OCI-LY3 (cell line): ENCODE measurements at regions not wholly inside any gene's neighbourhood (a gene's known extent, or its start where the extent isn't known, plus 50 kb on each side); places are given as distances from the start of the nearest gene placed in this dataset.

Source experiments
- H2AFZ ChIP-seq: fragments of 200-600, 300-600 bp; shearing (Covaris generic); 2 replicates; pipeline ENCODE4 v1.6.0; 2014; ENCODE audit warnings: antibody characterized with exemption, low read depth, low read length
- H3K27ac ChIP-seq: fragments of 200-600, 300-600 bp; sonication (generic); 2 replicates; pipeline ENCODE4 v1.5.1; 2014; ENCODE audit warnings: mild to moderate bottlenecking, low read length, moderate library complexity, mixed read lengths
- H3K27me3 ChIP-seq: fragments of 200-600, 300-600 bp; sonication (generic); 2 replicates; pipeline ENCODE4 v1.6.1; 2014; ENCODE audit warnings: low read depth, low read length, mixed read lengths
- H3K36me3 ChIP-seq: fragments of 200-600, 300-600 bp; sonication (generic); replicated peaks from 2 replicates; pipeline ENCODE3; 2014; ENCODE audit warnings: low read depth, low read length, mixed read lengths
- H3K4me1 ChIP-seq: fragments of 300-600, 200-600 bp; sonication (generic); 2 replicates; pipeline ENCODE4 v1.6.1; 2014; ENCODE audit warnings: low read length, mixed read lengths
- H3K4me2 ChIP-seq: fragments of 200-600, 300-600 bp; sonication (generic); 2 replicates; pipeline ENCODE4 v1.6.1; 2014; ENCODE audit warnings: low read length, mixed read lengths
- H3K4me3 ChIP-seq: fragments of 300-600, 200-600 bp; sonication (generic); 2 replicates; pipeline ENCODE4 v1.5.1; 2014; ENCODE audit warnings: antibody characterized with exemption, mild to moderate bottlenecking, low read length, moderate library complexity
- H3K79me2 ChIP-seq: fragments of 300-600, 200-600 bp; shearing (Covaris generic); 2 replicates; pipeline ENCODE4 v1.6.1; 2014; ENCODE audit warnings: mild to moderate bottlenecking, low read length, mixed read lengths
- H3K9ac ChIP-seq: fragments of 300-600, 200-600 bp; shearing (Covaris generic); 2 replicates; pipeline ENCODE4 v1.6.0; 2014; ENCODE audit warnings: mild to moderate bottlenecking, low read length, moderate library complexity
- H3K9me3 ChIP-seq: fragments of 200-600, 300-600 bp; shearing (Covaris generic); 2 replicates; pipeline ENCODE4 v1.6.1; 2014; ENCODE audit warnings: low read length, mixed read lengths; ENCODE audit not compliant: insufficient read depth
- H4K20me1 ChIP-seq: fragments of 200-600, 300-600 bp; sonication (generic); 2 replicates; pipeline ENCODE4 v1.6.1; 2016; ENCODE audit warnings: low read length, mixed read lengths; ENCODE audit not compliant: insufficient read depth
- EZH2phosphoT487 ChIP-seq: fragments of 200-600 bp; shearing (Covaris generic); IDR thresholded peaks from 2 replicates; pipeline ENCODE4 v1.6.1; 2018; ENCODE audit warnings: antibody characterized with exemption, mixed run types, low read depth
- TF ChIP-seq, protein P1 (sequence below): fragments of 200-600, 300-600 bp; sonication (generic); IDR thresholded peaks from 2 replicates; pipeline ENCODE4 v1.5.1; 2014; ENCODE audit warnings: antibody characterized with exemption, low read length, low read depth

- no peak overlapping the region for H3K4me3 ChIP-seq
- H3K9me3 ChIP-seq: no peaks in the 10 kb centered on the region
- peaks cover 64% of the 10 kb centered on the region for H3K27me3 ChIP-seq
- no peak overlapping the region for H3K4me2 ChIP-seq
- H3K4me1 ChIP-seq: no peaks in the 10 kb centered on the region
- no peak overlapping the region for H3K9ac ChIP-seq
- H3K36me3 ChIP-seq: no peaks in the 10 kb centered on the region
- TF ChIP-seq EZH2phosphoT487: no peak
- TF ChIP-seq, protein P1, sequence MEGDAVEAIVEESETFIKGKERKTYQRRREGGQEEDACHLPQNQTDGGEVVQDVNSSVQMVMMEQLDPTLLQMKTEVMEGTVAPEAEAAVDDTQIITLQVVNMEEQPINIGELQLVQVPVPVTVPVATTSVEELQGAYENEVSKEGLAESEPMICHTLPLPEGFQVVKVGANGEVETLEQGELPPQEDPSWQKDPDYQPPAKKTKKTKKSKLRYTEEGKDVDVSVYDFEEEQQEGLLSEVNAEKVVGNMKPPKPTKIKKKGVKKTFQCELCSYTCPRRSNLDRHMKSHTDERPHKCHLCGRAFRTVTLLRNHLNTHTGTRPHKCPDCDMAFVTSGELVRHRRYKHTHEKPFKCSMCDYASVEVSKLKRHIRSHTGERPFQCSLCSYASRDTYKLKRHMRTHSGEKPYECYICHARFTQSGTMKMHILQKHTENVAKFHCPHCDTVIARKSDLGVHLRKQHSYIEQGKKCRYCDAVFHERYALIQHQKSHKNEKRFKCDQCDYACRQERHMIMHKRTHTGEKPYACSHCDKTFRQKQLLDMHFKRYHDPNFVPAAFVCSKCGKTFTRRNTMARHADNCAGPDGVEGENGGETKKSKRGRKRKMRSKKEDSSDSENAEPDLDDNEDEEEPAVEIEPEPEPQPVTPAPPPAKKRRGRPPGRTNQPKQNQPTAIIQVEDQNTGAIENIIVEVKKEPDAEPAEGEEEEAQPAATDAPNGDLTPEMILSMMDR: no peak
- H3K27ac ChIP-seq: no peak overlapping the region
- H4K20me1 ChIP-seq: no peaks in the 10 kb centered on the region
- H3K79me2 ChIP-seq: no peaks in the 10 kb centered on the region
- no peak overlapping the region for H2AFZ ChIP-seq
Measured at GRCh38 chr3:72332689-72333088, 515.6 kb downstream of the SHQ1 start.

DNA sequence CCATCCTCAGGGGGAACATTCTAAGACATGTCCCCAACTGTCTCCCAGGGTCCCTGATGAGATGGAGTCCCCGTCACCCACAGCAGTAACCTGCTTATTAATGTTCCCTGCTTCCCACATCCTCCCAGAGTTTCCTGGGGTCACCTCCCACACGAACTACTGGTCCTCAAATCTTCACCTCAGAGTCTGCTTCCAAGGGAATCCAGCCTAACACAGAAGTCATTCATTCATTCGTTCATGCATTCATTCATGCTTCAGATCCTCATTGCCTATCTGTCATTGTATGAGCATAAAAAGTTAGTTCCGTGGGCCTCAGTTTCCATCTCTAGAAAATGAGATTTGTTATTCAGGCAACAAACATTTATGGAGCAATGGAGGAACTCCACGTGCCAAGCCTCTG lies 516.2 kb downstream of the SHQ1 start:
- no peak overlapping the region for H3K27ac ChIP-seq
- no peak overlapping the region for H3K4me3 ChIP-seq
- H3K9ac ChIP-seq: no peak overlapping the region
- H3K9me3 ChIP-seq: no peaks in the 10 kb centered on the region
- no peaks in the 10 kb centered on the region for H3K4me1 ChIP-seq
- TF ChIP-seq EZH2phosphoT487: no peak
- TF ChIP-seq, protein P1: no peak
- H3K36me3 ChIP-seq: no peaks in the 10 kb centered on the region
- no peaks in the 10 kb centered on the region for H3K79me2 ChIP-seq
- no peaks in the 10 kb centered on the region for H4K20me1 ChIP-seq
- peaks cover 70% of the 10 kb centered on the region for H3K27me3 ChIP-seq
- H2AFZ ChIP-seq: no peak overlapping the region
- no peak overlapping the region for H3K4me2 ChIP-seq

- Histone ChIP-seq H4K20me1 (no peaks in the 10 kb centered on the region), H3K9ac (no peak overlapping the region), H3K4me1 (no peaks in the 10 kb centered on the region), H2AFZ (no peak overlapping the region), H3K4me3 (no peak overlapping the region), H3K9me3 (no peaks in the 10 kb centered on the region), H3K4me2 (no peak overlapping the region), H3K79me2 (no peaks in the 10 kb centered on the region), H3K27ac (no peak overlapping the region), H3K36me3 (no peaks in the 10 kb centered on the region), H3K27me3 (peaks cover 78% of the 10 kb centered on the region)
- TF ChIP-seq, protein P1: no peak
- no peak for TF ChIP-seq EZH2phosphoT487
Measured at GRCh38 chr3:72331076-72331475, 517.2 kb downstream of the SHQ1 start.

DNA sequence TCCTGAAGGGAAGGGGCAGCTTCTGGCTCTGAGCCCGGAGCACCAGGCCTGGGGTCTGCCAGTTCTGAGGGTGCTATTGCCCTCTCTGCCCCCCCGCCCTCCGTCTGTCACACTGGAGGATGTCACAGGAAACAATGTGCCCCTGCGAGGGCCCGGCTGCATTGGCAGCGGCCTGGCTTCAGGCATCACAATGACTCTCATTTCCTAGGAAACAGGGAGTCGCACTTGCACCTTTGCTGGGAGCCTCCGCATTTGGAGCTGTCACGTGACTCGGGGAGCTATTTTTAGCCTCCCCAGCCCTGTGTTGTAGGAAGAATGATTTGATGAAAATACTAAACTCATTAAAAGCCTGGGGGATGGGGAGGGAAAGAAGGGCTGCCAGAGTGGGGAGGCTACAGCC lies 518.9 kb downstream of the SHQ1 start:
- no peak overlapping the region for H3K4me2 ChIP-seq

More for the DNA sequence above, 518.9 kb downstream of the SHQ1 start:
- peaks cover 82% of the 10 kb centered on the region for H3K27me3 ChIP-seq
- no peaks in the 10 kb centered on the region for H3K9me3 ChIP-seq
- TF ChIP-seq, protein P1: no peak
- TF ChIP-seq EZH2phosphoT487: no peak
- no peak overlapping the region for H2AFZ ChIP-seq
- H4K20me1 ChIP-seq: no peaks in the 10 kb centered on the region
- H3K4me3 ChIP-seq: no peak overlapping the region
- H3K79me2 ChIP-seq: no peaks in the 10 kb centered on the region
- H3K4me1 ChIP-seq: no peaks in the 10 kb centered on the region
- no peak overlapping the region for H3K9ac ChIP-seq
- H3K27ac ChIP-seq: no peak overlapping the region
- no peaks in the 10 kb centered on the region for H3K36me3 ChIP-seq
